ENCODE measurements at regions not wholly inside any gene's neighbourhood (a gene's known extent, or its start where the extent isn't known, plus 50 kb on each side); places are given as distances from the start of the nearest gene placed in this dataset.

DNA sequence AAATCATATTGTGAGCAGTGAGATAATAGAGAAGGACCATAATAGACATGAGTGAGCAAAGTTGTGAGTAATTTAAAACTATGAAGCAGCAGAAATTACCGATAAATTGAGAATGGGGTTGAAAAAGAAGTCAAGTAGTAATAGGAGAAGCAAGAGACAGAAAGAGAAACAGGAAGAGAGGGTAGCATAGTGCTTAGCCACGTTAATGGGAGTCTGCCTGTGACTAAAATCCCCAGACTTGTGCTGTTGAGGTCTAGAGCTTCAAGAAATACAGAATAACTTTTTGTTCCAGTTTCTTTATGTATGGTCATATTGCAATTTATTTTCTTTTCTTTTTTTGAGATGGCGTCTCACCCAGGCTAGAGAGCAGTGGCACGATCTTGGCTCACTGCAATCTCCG, 368.7 kb downstream of the METTL15 start:
- ChIA-PET CTCF (no interaction called here), POLR2A (no interaction called here)
- DNase-seq (ENCODE audit: low read depth): no peak

GRCh38 chr11:28476049-28476448, 367.9 kb downstream of the METTL15 start:
- POLR2A ChIA-PET: no interaction called here
- TF ChIP-seq, protein P1, sequence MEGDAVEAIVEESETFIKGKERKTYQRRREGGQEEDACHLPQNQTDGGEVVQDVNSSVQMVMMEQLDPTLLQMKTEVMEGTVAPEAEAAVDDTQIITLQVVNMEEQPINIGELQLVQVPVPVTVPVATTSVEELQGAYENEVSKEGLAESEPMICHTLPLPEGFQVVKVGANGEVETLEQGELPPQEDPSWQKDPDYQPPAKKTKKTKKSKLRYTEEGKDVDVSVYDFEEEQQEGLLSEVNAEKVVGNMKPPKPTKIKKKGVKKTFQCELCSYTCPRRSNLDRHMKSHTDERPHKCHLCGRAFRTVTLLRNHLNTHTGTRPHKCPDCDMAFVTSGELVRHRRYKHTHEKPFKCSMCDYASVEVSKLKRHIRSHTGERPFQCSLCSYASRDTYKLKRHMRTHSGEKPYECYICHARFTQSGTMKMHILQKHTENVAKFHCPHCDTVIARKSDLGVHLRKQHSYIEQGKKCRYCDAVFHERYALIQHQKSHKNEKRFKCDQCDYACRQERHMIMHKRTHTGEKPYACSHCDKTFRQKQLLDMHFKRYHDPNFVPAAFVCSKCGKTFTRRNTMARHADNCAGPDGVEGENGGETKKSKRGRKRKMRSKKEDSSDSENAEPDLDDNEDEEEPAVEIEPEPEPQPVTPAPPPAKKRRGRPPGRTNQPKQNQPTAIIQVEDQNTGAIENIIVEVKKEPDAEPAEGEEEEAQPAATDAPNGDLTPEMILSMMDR (IDR thresholded peaks at IDR 0.05; ENCODE audit: insufficient read depth, low read depth, low read length): no peak
- CTCF ChIA-PET: interaction anchor here (0.9 kb wide), 1 partner anchor 195 kb away, joined by 3 read pairs; no protein-coding TSS in a partner anchor
- Histone ChIP-seq H3K4me3 (ENCODE audit: low read depth, low read length) (no peak overlapping the region), H3K36me3 (ENCODE audit: control insufficient read depth, insufficient read depth, low read length) (no peaks in the 10 kb centered on the region), H3K27me3 (ENCODE audit: control insufficient read depth, insufficient read depth, low read length) (no peaks in the 10 kb centered on the region)
- DNase-seq (ENCODE audit: low read depth): no peak

More for the DNA sequence above, 368.7 kb downstream of the METTL15 start:
- TF ChIP-seq, protein P1 (IDR thresholded peaks at IDR 0.05; ENCODE audit: insufficient read depth, low read depth, low read length): no peak
- no peak overlapping the region for H3K4me3 ChIP-seq (ENCODE audit: low read depth, low read length)
- H3K27me3 ChIP-seq (ENCODE audit: control insufficient read depth, insufficient read depth, low read length): no peaks in the 10 kb centered on the region
- no peaks in the 10 kb centered on the region for H3K36me3 ChIP-seq (ENCODE audit: control insufficient read depth, insufficient read depth, low read length)

- DNase-seq (ENCODE audit: low read depth): no peak
- no peaks in the 10 kb centered on the region for H3K36me3 ChIP-seq (ENCODE audit: control insufficient read depth, insufficient read depth, low read length)
- no peak overlapping the region for H3K4me3 ChIP-seq (ENCODE audit: low read depth, low read length)
- CTCF ChIA-PET: interaction anchor here (0.6 to 1.8 kb wide), 3 partner anchors 9 to 405 kb away, joined by 3 to 6 read pairs (median 3); no protein-coding TSS in a partner anchor
- no peaks in the 10 kb centered on the region for H3K27me3 ChIP-seq (ENCODE audit: control insufficient read depth, insufficient read depth, low read length)
- POLR2A ChIA-PET: no interaction called here
- TF ChIP-seq, protein P1 (IDR thresholded peaks at IDR 0.05; ENCODE audit: insufficient read depth, low read depth, low read length): no peak
Observed at GRCh38 chr11:28472904-28473303, 364.7 kb downstream of the METTL15 start.

- DNase-seq (ENCODE audit: low read depth): no peak
- POLR2A ChIA-PET: no interaction called here
- no peaks in the 10 kb centered on the region for H3K36me3 ChIP-seq (ENCODE audit: control insufficient read depth, insufficient read depth, low read length)
- TF ChIP-seq, protein P1 (IDR thresholded peaks at IDR 0.05; ENCODE audit: insufficient read depth, low read depth, low read length): no peak
- no peaks in the 10 kb centered on the region for H3K27me3 ChIP-seq (ENCODE audit: control insufficient read depth, insufficient read depth, low read length)
- H3K4me3 ChIP-seq (ENCODE audit: low read depth, low read length): no peak overlapping the region
- CTCF ChIA-PET: interaction anchor here (0.6 kb wide), 1 partner anchor 122 kb away, joined by 3 read pairs; no protein-coding TSS in a partner anchor
Observed at GRCh38 chr11:28471537-28471936, 363.3 kb downstream of the METTL15 start.

DNA sequence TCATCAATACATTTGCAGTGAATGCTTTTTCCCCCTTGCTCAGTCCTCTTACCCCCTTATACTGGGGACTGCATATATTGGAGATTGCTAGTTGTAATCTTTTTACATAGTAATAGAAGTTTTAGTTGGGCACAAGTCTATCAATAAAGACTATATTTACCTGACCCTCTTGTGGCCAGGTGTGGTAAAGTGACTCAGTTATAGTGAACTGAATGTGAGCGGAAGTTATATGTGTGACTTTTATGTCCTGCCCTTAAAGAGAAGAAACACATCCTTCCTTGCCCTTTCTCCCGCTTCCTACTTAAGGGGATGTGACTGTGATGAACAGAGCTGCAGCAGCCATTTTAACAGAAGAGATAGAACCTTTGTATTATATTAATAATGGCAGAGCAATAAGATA, 362.0 kb downstream of the METTL15 start:
- ChIA-PET CTCF (no interaction called here), POLR2A (no interaction called here)
- no peak overlapping the region for H3K4me3 ChIP-seq (ENCODE audit: low read depth, low read length)
- DNase-seq (ENCODE audit: low read depth): no peak
- TF ChIP-seq, protein P1 (IDR thresholded peaks at IDR 0.05; ENCODE audit: insufficient read depth, low read depth, low read length): no peak
- no peaks in the 10 kb centered on the region for H3K27me3 ChIP-seq (ENCODE audit: control insufficient read depth, insufficient read depth, low read length)
- H3K36me3 ChIP-seq (ENCODE audit: control insufficient read depth, insufficient read depth, low read length): no peaks in the 10 kb centered on the region
